Lung microvascular endothelial cell (primary cell): ENCODE measurements at regions not wholly inside any gene's neighbourhood (a gene's known extent, or its start where the extent isn't known, plus 50 kb on each side); places are given as distances from the start of the nearest gene placed in this dataset.

ENCODE experiments used
- DNase-seq, 2 donors: peaks; one replicate each; pipeline versions ENCODE4 v3.0.0 to v3.0.0-alpha.2; 2010; ENCODE audit warnings: low read depth in 2 of 2

GRCh38 chr6:169165561-169166300, 87.9 kb downstream of the THBS2 start:
- no peak for DNase-seq

- no peak for DNase-seq
These were observed 88.7 kb downstream of the THBS2 start for GRCh38 chr6:169164986-169165385.

DNA sequence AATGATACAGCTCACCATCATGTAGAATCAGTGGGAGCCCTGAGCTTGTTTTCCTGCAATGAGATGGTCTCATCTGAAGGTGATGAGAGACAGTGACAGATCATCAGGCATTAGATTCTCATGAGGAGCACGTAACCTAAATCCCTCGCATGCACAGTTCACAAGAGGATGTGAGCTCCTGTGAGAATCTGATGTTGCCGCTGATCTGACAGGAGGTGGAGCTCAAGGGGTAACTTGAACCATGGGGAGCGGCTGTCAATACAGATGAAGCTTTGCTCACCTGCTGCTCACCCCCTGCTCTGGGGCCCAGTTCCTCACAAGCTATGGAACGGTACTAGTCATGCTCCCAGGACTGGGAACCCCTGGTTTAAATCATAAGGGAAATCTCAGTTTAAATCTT, 89.2 kb downstream of the THBS2 start:
- DNase-seq: no peak

DNA sequence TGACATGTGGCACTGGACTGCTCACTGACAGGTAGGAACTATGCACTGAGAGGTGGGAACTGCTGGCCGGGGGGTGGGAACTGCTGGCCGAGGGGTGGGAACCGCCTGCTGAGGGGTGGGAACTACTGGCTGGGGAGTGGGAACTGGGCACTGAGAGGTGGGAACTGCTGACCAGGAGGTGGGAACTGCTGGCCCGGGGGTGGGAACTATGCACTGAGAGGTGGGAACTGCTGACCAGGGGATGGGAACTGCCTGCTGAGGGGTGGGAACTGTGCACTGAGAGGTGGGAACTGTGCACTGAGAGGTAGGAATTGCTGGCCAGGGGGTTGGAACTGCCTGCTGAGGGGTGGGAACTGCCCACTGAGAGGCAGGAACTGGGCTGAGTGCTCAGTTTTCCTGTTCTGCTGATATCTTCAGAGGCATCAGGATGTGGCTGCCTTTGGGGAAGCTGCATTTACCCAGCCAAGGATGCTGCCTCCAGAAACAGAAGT, 90.2 kb downstream of the THBS2 start:
- DNase-seq: no peak

- DNase-seq: no peak
These were observed 90.8 kb downstream of the THBS2 start for GRCh38 chr6:169162752-169163407.

- DNase-seq: no peak
These were observed 91.4 kb downstream of the THBS2 start for GRCh38 chr6:169162249-169162648.

- no peak for DNase-seq
These were observed 92.0 kb downstream of the THBS2 start for GRCh38 chr6:169161572-169162167.

DNA sequence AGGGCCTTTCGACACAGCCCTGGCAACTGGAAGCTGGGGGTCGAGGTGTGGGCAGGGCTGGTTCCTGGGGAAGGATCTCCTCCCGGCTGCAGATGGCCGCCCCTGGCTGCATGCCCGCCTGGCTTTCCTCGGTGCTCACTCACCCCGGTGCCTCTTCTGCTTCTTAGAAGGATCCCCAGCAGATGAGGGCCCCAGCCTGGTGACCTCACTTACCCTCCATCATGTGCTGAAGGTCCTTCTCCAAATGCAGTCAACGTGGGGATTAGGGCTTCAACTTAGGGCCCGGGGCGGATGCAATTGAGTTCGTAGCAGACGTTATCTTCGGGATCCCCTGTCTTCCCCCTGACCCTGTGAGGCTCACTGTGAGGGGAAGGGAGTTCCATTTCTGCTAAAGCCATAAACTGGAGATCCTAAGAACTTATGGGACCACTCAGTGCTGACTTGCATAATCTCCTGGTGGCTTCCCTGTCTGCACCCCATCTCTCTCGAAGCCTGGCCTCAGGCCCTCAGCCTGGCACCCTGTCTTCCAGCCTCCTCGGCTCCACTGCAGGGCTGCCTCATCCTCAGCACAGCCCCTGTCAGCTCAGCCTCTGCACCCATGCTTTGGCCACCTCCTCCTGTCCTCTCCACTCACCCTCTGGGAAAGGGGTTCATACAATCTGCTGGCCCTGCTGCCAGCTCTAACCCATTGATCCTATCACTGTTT, 92.6 kb downstream of the THBS2 start:
- no peak for DNase-seq

- DNase-seq: no peak
These were observed 93.4 kb downstream of the THBS2 start for GRCh38 chr6:169160091-169160854.

DNA sequence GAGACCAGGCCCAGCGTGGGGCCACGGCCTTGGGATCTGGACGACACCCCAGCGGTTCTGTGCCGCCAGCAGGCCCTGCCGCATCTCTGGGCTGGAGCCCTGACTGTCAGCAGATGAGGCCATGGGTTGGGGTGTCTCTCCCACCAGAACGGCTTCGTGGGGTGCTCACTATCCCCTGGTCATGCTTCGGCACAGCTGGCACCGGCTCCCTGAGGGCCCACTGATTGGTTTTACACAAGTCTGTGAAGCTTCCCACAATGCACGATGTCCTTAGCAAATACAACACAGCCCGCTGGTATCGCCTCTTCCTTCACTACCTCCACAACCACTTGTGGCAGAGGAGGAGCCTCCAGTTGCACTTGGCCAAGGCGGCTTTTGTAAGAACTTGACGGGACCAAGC, 94.3 kb downstream of the THBS2 start:
- DNase-seq: no peak

DNA sequence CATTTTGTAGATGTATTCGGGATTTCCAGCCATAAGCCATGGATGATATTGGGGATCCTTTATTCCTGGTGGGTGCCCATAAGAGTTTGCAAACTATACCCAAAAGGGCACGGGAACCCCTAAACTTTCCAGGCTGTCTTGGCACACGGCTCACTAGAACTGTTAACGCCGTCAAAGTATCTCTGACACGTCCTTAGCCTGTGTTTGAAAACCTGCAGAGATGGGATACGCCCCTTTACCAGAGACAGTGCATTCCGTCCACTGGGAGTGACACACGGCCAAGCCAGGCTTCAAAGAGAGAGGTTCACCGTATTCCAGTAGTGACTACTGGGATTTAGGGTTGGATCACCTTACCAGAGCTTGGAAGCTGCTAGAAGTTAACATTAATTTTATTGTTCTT, 95.0 kb downstream of the THBS2 start:
- DNase-seq: no peak

DNA sequence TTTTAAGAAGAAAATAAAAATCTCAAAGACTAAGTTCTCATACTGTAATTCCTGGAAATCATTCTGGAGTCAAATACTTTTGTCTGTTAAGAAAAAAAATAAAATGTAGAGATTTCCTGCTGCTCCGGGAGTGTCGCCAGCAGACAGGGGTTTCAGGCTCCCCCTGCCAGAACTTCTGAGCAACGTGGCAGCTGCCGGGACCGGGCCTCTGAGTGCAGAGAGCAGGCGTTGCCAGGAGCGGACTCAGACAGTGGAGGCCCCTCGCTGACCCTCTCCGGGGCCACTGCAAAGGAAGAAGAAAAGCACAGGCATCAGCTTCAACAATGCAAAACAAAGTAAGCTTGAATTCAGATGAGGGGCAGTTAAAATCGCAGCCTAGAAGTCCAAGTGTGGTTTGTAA, 95.5 kb downstream of the THBS2 start:
- no peak for DNase-seq

DNA sequence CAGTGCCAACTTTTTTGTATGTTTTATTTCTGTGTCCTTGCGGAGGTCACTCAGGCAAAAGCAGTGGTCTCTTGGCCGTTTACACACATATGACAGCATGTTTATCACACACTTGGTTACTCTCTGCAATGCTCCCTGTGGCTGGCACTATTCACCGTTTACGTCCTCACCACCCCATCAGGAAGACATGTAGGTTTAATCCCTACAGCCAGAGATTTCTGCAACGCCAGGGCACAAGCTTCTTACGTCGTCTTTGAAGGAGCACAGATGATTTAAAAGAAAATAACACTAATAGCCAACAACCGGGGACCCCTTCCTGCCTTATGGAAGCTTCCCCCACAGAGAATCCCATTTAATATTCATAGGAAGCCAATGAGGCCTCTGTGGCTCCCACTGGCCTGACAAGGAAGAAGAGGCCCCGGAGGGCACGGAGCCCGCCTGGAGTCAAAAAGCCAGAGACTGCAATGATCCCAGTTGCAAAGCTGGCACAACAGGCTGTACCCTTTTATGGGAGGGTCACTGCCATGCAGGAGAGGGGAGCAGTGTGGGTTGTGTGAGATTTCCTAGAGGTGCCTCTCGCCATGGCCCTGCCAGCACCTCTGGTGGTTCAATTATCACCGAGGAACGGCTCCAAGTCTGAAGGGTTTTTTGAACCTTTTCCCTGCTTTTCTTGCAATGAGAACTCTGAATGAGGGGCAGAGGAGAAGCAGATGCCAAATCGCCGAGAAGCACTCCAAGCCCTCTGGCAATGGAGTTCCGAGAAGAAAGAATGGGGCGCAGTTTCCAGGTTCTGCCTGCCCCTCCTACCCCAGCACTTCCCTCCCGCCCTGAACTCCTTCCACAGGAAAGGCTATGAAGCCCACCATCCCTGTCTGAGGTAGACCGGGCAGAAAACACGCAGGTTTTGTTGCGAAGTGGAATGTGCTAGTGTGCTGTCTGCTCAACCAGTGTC, 96.2 kb downstream of the THBS2 start:
- no peak for DNase-seq

DNA sequence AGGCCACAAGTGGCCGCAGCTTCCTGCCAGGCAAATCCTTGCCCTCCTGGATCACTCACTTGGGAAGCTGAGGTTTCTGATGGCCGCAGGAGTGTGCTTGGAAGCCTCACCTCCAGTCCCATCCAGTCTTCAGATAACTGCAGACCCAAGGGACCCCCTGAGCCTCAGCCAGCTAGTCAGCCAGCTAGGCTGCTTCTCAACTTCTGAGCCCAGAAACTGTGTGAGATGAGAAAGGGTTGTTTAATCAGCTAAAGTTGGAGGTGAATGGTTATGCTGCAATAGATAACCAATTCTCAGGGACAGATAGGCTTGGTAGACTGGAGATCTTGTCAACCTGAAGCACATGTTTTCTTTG, 96.9 kb downstream of the THBS2 start:
- DNase-seq: no peak

GRCh38 chr6:169156108-169156792, 97.4 kb downstream of the THBS2 start:
- no peak for DNase-seq

DNA sequence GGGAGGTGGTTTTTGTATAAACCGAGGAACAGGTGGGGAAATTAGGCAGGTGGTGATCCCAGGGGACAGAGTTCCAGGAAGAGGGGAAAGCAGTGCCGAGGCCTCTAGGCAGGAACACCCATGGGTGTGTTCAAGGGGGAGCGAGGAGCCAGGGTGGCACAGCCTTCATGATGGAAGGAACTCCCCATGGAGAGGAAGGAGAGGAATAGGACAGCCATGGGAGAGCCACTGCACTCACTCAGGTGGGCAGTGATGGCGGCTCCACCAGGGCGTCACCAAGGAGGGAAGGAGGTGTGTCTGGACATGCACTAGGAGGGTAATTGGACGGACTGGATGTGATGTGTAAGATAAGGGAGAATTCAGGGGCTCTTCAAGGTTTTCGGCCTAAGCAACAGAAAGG, 98.2 kb downstream of the THBS2 start:
- no peak for DNase-seq

- no peak for DNase-seq
These were observed 100.2 kb downstream of the THBS2 start for GRCh38 chr6:169153401-169153800.

DNA sequence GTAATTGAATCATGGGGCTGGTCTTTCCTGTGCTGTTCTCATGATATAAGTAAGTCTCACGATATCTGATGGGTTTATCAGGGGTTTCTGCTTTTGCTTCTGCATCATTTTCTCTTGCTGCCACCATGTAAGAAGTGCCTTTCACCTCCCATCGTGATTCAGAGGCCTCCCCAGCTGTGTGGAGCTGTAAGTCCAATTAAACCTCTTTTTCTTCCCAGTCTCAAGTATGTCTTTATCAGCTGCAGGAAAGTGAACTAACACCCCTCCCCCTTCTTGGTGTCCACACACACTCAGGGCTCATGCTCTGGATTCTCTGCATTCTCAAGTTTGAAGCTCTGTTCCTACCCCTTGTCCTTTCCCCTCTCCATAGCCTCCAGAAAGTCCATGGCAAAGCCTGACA, 107.1 kb downstream of the THBS2 start:
- DNase-seq: no peak

DNA sequence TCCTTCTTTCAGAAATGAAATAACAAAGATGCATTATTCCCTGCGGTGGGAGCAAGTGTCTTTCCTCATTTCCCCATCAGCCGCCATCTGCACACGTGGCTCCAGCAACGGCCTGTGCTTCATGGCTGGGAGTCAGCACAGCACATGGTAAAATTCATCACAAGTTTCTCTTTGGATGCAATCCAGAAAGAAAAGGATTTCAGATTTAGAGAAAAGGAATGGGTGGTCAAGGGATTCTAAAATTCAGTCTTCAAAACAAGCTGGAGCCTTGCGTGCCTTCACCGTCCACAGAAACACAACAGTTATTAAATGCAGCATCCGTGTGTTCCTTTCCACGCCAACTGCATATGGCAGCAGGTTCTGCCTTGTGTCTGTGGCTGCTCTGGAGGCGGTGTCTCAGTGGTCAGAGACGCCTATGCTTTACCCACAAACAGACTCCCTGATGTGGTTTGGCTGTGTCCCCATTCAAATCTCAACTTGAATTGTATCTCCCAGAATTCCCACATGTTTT, 107.6 kb downstream of the THBS2 start:
- DNase-seq: no peak

- no peak for DNase-seq
These were observed 108.2 kb downstream of the THBS2 start for GRCh38 chr6:169145496-169145895.
